LNCaP clone FGC (cell line): ENCODE measurements at regions not wholly inside any gene's neighbourhood (a gene's known extent, or its start where the extent isn't known, plus 50 kb on each side); places are given as distances from the start of the nearest gene placed in this dataset.

Experiments
- DNase-seq: peaks from one replicate; pipeline ENCODE4 v3.0.0-alpha.2; 2011; ENCODE audit warnings: low read depth
- H3K4me3 ChIP-seq: 2 replicates; pipeline ENCODE4 v1.5.1; 2011; ENCODE audit warnings: mild to moderate bottlenecking, low read depth, low read length, control low read depth
- CTCF ChIP-seq: IDR thresholded peaks from 2 replicates; pipeline ENCODE4 v1.5.1; 2012; ENCODE audit warnings: mild to moderate bottlenecking; ENCODE audit not compliant: control insufficient read depth, insufficient read depth; ENCODE audit errors: extremely low read depth

- TF ChIP-seq CTCF, result no peak
- no peak for DNase-seq
- no peak overlapping the region for H3K4me3 ChIP-seq
Measured at GRCh38 chr1:103190766-103191165, 82.4 kb upstream of the COL11A1 start.

- TF ChIP-seq CTCF, result no peak
- no peak for DNase-seq
- H3K4me3 ChIP-seq, result no peak overlapping the region
Measured at GRCh38 chr1:103187673-103188072, 79.4 kb upstream of the COL11A1 start.

- DNase-seq, result peak; percentile 30
- no peak overlapping the region for H3K4me3 ChIP-seq
- no peak for TF ChIP-seq CTCF
Measured at GRCh38 chr1:103180660-103181059, 72.3 kb upstream of the COL11A1 start.

DNA sequence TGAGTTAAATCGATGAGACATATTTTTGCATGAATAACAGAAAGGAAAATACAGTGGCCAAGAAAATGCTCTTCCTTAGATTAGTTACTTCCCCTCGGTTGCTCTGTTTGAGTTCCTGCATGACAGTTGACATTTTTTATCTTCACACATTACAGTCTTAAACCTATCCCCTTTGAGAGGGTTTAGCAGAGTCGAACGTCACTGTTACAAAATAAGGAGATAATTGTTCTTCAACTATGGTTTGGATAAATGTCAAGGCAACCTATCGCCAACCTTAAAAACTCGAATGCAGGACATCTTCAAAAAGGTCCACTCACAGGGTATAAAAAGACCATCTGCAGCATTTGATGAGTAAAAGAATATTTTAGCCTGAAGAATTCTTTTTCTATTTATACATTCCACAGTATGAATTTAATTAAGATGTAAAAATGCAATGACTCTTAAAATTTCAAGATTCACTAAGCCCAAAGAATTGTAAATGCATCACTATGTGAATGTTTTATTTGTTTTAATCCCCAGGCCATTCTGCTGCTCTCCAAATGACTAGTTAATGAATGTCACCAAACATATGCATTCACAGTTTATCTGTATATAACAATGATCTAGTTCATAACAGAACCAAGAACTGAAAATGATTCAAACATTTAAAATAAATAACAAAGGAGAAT lies 68.9 kb upstream of the COL11A1 start:
- no peak for TF ChIP-seq CTCF
- DNase-seq, result no peak
- H3K4me3 ChIP-seq, result no peak overlapping the region

DNA sequence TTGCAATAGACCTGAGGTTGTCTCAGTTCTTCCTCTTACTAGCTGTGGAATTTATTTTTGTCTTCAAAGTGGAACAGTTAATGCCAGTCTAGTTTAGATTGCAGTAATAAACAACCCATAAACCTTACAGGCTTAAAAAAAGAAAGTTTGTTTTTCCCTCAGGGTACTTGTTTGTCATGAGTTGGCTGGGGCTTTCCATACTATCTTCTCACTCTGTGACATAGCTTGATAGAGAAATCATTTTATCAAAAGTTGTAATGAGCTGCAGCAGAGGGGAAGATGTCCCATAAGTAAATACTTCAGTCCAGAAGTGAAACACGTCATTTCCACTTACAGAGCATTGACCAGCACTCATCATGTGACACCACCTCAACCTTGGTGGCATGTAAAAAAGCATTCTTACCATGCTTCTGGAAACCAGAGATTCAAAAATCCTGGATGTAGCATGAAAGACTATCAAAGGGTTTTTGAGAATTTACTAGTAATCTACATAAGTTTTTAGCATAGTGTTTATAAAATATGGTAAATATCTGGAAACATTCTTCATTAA lies 62.8 kb upstream of the COL11A1 start:
- DNase-seq, result no peak
- no peak for TF ChIP-seq CTCF
- H3K4me3 ChIP-seq, result no peak overlapping the region

DNA sequence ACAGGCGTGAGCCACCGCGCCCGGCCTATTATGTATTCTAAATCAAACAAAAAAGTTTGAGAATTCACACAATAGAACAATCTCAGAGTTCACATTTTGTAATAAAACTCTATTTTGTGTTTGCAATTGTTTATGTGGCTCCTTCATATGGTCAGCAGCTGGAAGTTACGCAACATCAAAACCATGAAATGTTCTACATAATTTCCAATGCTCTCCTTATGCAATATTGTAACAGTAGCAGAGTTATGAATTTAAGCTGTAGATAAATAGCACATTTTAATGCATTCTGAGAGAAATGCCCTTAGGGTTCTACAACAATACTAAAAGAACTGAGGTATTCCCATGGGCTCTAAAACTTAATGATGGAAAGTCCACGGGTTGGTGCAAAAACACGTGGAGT lies 62.3 kb upstream of the COL11A1 start:
- no peak for TF ChIP-seq CTCF
- H3K4me3 ChIP-seq, result no peak overlapping the region
- no peak for DNase-seq

DNA sequence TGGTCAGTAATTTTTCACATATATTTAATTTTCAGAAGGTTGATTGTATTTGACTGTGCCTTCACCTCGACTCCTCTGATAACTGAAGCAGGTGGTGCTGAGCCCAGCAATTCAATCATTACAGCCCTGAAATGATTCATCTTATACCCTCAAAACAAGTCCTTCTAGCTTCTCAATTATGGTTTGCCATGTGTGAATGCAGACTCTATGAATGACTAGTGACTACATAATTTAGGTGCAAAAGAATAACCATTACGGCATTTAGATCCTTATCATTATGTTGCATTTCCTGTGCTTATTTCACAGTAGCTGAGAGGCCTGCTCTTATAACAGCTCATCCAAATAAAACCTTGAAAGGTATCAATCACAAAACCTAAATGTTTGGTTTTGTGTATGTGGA lies 54.0 kb upstream of the COL11A1 start:
- no peak for TF ChIP-seq CTCF
- no peak overlapping the region for H3K4me3 ChIP-seq
- DNase-seq, result no peak
